ENCODE measurements at regions not wholly inside any gene's neighbourhood (a gene's known extent, or its start where the extent isn't known, plus 50 kb on each side); places are given as distances from the start of the nearest gene placed in this dataset.

DNA sequence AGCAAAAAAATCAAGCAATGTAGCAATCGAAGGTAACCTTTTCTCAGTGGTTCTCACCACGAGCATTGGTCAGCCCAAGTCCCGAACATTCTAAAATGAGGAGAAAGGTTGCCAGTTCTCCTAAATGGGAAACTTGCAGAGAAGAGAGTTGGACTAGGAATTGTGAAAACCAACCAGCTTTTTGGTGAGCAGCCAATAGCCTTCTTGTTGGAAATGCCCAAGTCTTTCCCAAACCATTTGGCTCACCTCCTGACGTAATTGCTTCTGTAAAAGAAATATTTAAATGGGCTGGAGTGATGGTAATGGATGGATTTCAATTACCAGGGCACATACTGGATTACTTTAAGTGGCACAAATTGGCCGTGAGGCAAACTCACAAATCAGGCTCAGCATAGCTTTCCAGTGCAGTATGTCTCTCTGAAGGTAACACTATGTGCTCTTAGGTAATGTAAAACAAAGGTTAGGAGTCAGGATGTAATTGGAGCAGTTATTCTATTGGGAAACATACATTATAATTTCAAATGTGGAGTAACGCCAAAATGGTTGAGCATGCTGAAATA, 423.2 kb downstream of the KLF5 start:
- ChIA-PET CTCF (no interaction called here), POLR2A (ENCODE audit: unreplicated experiment) (no interaction called here)
- H3K9ac ChIP-seq (ENCODE audit: low read length): no peak overlapping the region
- H3K36me3 ChIP-seq (ENCODE audit: low read depth, low read length): no peaks in the 10 kb centered on the region
- H3K4me2 ChIP-seq (ENCODE audit: low read length): no peak overlapping the region
- no peaks in the 10 kb centered on the region for H3K4me1 ChIP-seq (ENCODE audit: insufficient read depth, low read length)
- intact Hi-C loops (cut with micrococcal nuclease): no loop called here
- DNase-seq (no peak), ATAC-seq (no peak)
- no peaks in the 10 kb centered on the region for H3K79me2 ChIP-seq (ENCODE audit: low read length)
- H3K27ac ChIP-seq (ENCODE audit: low read length): no peak overlapping the region
- H3F3A ChIP-seq (ENCODE audit: low read length, unreplicated experiment): no peaks in the 10 kb centered on the region
- no peaks in the 10 kb centered on the region for H3K27me3 ChIP-seq (ENCODE audit: low read length)
- TF ChIP-seq EZH2phosphoT487 (IDR thresholded peaks at IDR 0.05; ENCODE audit: borderline replicate concordance, low read length) (no peak), EZH2 (IDR thresholded peaks at IDR 0.05; ENCODE audit: low read length, unreplicated experiment) (no peak)
- TF ChIP-seq, protein P1, sequence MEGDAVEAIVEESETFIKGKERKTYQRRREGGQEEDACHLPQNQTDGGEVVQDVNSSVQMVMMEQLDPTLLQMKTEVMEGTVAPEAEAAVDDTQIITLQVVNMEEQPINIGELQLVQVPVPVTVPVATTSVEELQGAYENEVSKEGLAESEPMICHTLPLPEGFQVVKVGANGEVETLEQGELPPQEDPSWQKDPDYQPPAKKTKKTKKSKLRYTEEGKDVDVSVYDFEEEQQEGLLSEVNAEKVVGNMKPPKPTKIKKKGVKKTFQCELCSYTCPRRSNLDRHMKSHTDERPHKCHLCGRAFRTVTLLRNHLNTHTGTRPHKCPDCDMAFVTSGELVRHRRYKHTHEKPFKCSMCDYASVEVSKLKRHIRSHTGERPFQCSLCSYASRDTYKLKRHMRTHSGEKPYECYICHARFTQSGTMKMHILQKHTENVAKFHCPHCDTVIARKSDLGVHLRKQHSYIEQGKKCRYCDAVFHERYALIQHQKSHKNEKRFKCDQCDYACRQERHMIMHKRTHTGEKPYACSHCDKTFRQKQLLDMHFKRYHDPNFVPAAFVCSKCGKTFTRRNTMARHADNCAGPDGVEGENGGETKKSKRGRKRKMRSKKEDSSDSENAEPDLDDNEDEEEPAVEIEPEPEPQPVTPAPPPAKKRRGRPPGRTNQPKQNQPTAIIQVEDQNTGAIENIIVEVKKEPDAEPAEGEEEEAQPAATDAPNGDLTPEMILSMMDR (conservative IDR thresholded peaks at IDR 0.05; ENCODE audit: low read depth, low read length): no peak
- no peak overlapping the region for H3K4me3 ChIP-seq (ENCODE audit: low read length)
- no peak overlapping the region for H2AFZ ChIP-seq (ENCODE audit: low read length)
- BruUV-seq (replicated peaks): no TSS peak
- H4K20me1 ChIP-seq (ENCODE audit: low read length): no peaks in the 10 kb centered on the region
- no peaks in the 10 kb centered on the region for H3K9me3 ChIP-seq (ENCODE audit: low read length)
- H3K9me2 ChIP-seq (replicated peaks; ENCODE audit: low read length): no peaks in the 10 kb centered on the region

DNA sequence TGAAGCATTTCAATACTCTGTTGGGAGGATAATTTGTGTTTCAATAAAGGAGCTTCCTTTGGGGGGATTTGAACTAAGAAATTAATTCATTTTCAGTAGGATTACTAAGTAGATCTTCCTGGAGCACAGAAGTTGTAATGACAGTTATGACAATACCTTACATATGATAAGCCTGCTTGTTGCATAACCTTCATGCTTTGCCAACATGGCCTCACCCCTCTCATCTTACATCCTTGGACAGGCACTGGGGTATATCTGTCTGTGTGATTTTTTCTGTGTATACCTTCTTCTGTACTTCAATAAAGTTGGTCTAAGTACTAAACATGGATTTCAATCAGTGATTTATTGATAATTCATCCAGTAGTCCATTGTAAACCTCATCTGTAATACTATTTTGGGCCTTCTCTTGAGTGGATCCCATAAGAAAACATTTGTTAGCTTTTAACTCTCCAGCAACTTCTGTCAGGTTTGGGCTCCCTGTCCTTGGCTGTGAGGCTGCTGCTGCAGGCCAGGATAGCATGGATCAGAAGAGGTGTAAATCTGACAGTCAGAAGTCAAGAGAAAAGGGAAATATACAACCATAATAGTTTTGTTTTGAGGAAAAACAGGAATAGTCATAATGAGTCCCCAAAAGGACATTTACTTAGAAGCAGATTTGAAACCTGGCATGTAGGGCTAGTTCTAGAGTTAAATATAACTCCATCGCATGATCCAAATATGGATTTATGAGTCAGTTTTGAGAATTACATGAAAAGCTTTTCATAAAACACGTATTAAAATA, 422.2 kb downstream of the KLF5 start:
- no peaks in the 10 kb centered on the region for H3F3A ChIP-seq (ENCODE audit: low read length, unreplicated experiment)
- DNase-seq (no peak), ATAC-seq (no peak)
- no peaks in the 10 kb centered on the region for H3K9me3 ChIP-seq (ENCODE audit: low read length)
- TF ChIP-seq, protein P1 (conservative IDR thresholded peaks at IDR 0.05; ENCODE audit: low read depth, low read length): no peak
- TF ChIP-seq EZH2phosphoT487 (IDR thresholded peaks at IDR 0.05; ENCODE audit: borderline replicate concordance, low read length) (no peak), EZH2 (IDR thresholded peaks at IDR 0.05; ENCODE audit: low read length, unreplicated experiment) (no peak)
- H3K36me3 ChIP-seq (ENCODE audit: low read depth, low read length): no peaks in the 10 kb centered on the region
- CTCF ChIA-PET: no interaction called here
- no peak overlapping the region for H3K4me3 ChIP-seq (ENCODE audit: low read length)
- H3K4me2 ChIP-seq (ENCODE audit: low read length): no peak overlapping the region
- H4K20me1 ChIP-seq (ENCODE audit: low read length): no peaks in the 10 kb centered on the region
- no peaks in the 10 kb centered on the region for H3K4me1 ChIP-seq (ENCODE audit: insufficient read depth, low read length)
- no peak overlapping the region for H3K9ac ChIP-seq (ENCODE audit: low read length)
- H3K9me2 ChIP-seq (replicated peaks; ENCODE audit: low read length): no peaks in the 10 kb centered on the region
- H3K27ac ChIP-seq (ENCODE audit: low read length): no peak overlapping the region
- H2AFZ ChIP-seq (ENCODE audit: low read length): no peak overlapping the region
- H3K79me2 ChIP-seq (ENCODE audit: low read length): no peaks in the 10 kb centered on the region
- POLR2A ChIA-PET (ENCODE audit: unreplicated experiment): no interaction called here
- H3K27me3 ChIP-seq (ENCODE audit: low read length): no peaks in the 10 kb centered on the region
- intact Hi-C loops (cut with micrococcal nuclease): no loop called here
- BruUV-seq (replicated peaks): no TSS peak

DNA sequence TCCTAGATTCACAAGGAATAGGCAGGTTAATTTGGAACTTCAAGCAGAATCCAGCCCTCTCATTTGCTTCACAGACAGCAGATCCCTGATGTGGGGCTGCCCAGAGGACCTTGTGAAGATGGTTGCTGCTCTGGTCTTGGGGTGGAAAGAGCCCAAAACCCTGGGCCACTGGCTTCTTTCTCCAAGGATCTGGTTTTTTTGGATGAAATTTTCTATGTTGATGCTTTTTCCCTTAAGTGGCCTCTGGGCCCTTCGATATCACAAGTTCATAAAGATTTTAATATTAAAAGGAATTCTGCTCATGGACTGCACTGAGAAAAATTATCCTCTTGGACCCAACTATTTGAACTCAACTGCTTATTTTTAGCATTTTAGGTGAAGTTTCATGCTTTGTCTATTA, 421.1 kb downstream of the KLF5 start:
- H2AFZ ChIP-seq (ENCODE audit: low read length): no peak overlapping the region
- H3K27ac ChIP-seq (ENCODE audit: low read length): no peak overlapping the region
- no peaks in the 10 kb centered on the region for H3K36me3 ChIP-seq (ENCODE audit: low read depth, low read length)
- no peaks in the 10 kb centered on the region for H3F3A ChIP-seq (ENCODE audit: low read length, unreplicated experiment)
- no peak overlapping the region for H3K9ac ChIP-seq (ENCODE audit: low read length)
- ChIA-PET CTCF (no interaction called here), POLR2A (ENCODE audit: unreplicated experiment) (no interaction called here)
- H3K9me2 ChIP-seq (replicated peaks; ENCODE audit: low read length): no peaks in the 10 kb centered on the region
- H3K9me3 ChIP-seq (ENCODE audit: low read length): no peaks in the 10 kb centered on the region
- H3K4me2 ChIP-seq (ENCODE audit: low read length): no peak overlapping the region
- ATAC-seq (no peak), DNase-seq (no peak)
- H3K4me1 ChIP-seq (ENCODE audit: insufficient read depth, low read length): no peaks in the 10 kb centered on the region
- TF ChIP-seq, protein P1 (conservative IDR thresholded peaks at IDR 0.05; ENCODE audit: low read depth, low read length): no peak
- TF ChIP-seq EZH2 (IDR thresholded peaks at IDR 0.05; ENCODE audit: low read length, unreplicated experiment): no peak
- no peak for TF ChIP-seq EZH2phosphoT487 (IDR thresholded peaks at IDR 0.05; ENCODE audit: borderline replicate concordance, low read length)
- BruUV-seq (replicated peaks): no TSS peak
- H3K79me2 ChIP-seq (ENCODE audit: low read length): no peaks in the 10 kb centered on the region
- H3K27me3 ChIP-seq (ENCODE audit: low read length): no peaks in the 10 kb centered on the region
- H3K4me3 ChIP-seq (ENCODE audit: low read length): no peak overlapping the region
- H4K20me1 ChIP-seq (ENCODE audit: low read length): no peaks in the 10 kb centered on the region
- intact Hi-C loops (cut with micrococcal nuclease): no loop called here

Data from PC-3 (cell line).